ENCODE measurements at regions not wholly inside any gene's neighbourhood (a gene's known extent, or its start where the extent isn't known, plus 50 kb on each side); places are given as distances from the start of the nearest gene placed in this dataset.
"Not testable (repeated sequence)": the region's sequence is repeated elsewhere in the genome, so short reads cannot be mapped to it uniquely, and the experiment has no call there.

GRCh38 chr2:163086940-163087339 lies 248.4 kb upstream of the KCNH7 start:
- no peak for DNase-seq (ENCODE audit: low spot score)

DNA sequence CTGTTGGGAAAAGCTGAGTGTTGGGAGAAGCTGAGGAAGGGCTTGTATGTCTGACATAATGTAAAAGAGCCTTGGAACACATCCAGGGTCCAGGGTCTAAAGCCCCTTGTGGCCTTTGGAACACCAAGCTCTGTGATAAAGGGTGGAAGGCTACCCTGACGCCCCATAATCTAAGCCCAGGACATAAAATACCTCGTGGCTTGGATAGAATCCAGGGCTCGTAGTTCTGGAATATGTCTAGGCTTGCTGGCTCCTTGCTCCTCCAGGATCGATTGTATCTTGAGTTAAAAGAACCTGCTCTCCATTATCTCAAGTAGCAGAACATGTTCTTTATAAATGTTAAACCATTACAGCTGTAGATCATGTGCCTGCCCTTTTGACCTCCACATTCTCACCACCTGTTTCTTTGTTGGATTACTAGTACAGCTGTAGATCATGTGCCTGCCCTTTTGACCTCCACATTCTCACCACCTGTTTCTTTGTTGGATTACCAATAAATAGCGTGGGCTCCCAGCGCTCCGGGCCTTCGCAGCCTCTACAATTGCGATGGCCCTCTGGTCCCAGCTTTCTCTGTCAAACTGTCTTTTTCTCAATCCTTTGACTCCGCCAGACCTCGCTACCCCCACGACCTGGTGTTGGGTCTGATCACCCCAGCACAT lies 246.9 kb upstream of the KCNH7 start:
- DNase-seq (ENCODE audit: low spot score), result not testable (repeated sequence)

DNA sequence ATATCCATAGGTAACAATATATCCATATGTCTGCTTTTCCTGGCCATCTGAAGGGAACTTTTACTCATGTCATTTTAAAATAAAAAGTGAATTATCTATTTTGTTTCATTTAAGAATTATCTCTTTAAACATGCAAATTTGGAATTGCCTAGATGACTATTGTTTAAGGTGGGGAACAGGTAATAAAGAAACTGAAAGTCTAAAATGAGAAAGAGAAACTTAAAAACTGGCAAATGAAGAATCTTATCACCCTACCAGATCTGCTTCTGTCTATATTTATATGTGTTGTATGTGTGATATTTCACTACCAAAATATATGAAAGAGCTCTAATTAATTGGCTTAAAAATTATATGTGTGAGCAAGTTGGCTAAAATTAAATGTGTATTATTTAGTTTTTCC lies 243.2 kb upstream of the KCNH7 start:
- no peak for DNase-seq (ENCODE audit: low spot score)

GRCh38 chr2:163077241-163077640 lies 238.7 kb upstream of the KCNH7 start:
- no peak for DNase-seq (ENCODE audit: low spot score)

GRCh38 chr2:163066085-163066484 lies 227.5 kb upstream of the KCNH7 start:
- DNase-seq (ENCODE audit: low spot score), result no peak

DNA sequence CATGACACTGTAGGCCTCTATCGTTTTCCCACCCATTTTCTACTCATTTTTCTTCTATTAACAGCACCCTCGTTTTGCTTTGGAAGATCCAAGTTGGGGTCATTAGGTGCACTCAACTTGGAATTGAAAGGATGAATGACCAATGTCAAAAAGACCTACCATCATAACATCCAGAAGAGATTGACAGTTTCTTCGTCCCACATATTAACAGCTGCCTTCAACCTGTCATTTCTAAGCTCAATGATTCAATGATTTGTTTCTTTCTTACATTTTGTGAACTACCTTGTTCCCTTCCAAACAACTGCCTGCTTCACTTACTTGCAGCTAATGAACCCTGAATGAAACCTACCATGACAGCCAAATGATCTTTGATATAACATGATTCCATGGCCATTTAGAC lies 224.0 kb upstream of the KCNH7 start:
- no peak for DNase-seq (ENCODE audit: low spot score)

- DNase-seq (ENCODE audit: low spot score), result no peak
These were observed 208.0 kb upstream of the KCNH7 start for GRCh38 chr2:163046615-163047014.

DNA sequence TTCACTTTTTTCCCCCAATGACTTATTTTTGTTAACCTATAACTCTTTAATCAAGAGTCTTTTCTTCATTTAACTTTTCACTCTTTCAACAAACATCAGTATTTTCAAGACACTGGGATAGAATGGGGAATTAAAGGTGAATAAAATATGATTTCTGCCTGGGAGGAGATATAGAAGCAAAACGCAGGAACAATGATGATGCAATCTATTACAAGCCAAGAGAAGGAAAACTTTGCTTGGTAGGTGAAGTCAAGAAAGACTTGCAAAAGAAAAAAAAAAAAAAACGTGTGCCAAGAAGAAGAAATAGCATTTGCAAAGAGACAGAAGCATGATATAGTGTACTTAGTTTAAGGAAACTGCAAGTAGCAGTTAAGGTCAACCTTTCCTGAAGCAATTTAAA lies 207.3 kb upstream of the KCNH7 start:
- DNase-seq (ENCODE audit: low spot score), result no peak

DNA sequence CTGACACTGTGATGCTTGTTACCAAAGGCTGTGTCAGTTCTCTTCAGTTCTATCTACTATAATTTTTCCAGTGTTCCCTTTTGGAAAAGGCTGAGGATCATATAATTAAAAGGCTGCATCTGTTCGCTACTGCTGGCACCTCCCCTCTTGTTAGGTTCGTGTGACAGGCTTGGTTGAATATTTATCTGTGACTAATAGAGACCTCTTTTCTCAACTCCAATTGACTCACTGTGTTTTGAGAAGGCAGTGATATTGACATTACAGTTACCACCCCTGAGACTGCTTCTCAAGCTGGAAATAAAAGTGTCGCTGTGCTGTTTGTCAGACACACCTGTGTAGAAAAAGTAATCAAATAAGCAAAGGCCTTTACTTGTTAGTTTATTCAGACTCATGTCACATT lies 205.5 kb upstream of the KCNH7 start:
- no peak for DNase-seq (ENCODE audit: low spot score)

GRCh38 chr2:163043201-163043600 lies 204.6 kb upstream of the KCNH7 start:
- DNase-seq (ENCODE audit: low spot score), result no peak

DNA sequence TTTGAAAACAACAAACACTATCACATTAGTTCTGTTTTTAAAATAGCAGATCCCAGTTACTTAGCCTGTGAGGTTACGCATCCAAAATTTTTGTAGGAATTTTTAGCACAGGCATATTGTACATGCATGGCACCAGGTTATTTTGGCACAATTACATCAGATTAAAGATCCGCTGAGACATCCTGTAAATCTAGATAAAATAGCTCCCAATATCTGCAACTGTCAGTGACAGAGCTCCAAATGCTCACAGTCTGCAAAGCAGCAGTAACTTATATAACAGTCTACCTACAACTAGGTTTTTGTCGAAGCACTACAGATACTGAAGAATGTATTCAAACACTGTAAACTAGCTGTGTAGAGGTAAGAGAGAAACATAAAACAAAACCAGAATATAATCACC lies 200.7 kb upstream of the KCNH7 start:
- DNase-seq (ENCODE audit: low spot score), result no peak

GRCh38 chr2:163028807-163029206 lies 190.2 kb upstream of the KCNH7 start:
- no peak for DNase-seq (ENCODE audit: low spot score)

DNA sequence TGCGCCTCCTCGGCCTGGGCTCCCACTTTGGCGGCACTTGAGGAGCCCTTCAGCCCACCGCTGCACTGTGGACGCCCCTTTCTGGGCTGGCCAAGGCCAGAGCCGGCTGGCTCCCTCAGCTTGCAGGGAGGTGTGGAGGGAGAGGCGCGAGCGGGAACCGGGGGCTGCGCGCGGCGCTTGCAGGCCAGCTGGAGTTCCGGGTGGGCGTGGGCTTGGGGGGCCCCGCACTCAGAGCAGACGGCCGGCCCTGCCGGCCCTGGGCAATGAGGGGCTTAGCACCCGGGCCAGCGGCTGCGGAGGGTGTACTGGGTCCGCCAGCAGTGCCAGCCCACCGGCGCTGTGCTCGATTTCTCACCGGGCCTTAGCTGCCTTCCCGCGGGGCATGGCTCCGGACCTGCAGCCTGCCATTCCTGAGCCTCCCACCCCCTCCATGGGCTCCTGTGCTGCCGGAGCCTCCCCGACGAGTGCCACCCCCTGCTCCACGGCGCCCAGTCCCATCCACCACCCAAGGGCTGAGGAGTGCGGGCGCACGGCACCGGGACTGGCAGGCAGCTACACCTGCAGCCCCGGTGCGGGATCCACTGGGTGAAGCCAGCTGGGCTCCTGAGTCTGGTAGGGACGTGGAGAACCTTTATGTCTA lies 187.7 kb upstream of the KCNH7 start:
- DNase-seq (ENCODE audit: low spot score), result not testable (repeated sequence)

DNA sequence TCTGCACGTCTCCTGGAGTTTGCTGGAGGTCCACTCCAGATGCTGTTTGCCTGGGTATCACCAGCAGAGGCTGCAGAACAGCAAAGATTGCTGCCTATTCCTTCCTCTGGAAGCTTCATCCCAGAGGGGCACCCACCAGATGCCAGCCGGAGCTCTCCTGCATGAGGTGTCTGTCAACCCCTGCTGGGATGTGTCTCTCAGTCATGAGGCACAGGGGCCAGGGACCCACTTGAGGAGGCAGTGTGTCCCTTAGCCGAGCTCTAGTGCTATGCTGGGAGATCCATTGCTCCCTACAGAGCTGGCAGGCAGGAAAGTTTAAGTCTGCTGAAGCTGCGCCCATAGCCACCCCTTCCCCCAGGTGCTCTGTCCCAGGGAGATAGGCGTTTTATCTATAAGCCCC lies 178.3 kb upstream of the KCNH7 start:
- DNase-seq (ENCODE audit: low spot score), result not testable (repeated sequence)

DNA sequence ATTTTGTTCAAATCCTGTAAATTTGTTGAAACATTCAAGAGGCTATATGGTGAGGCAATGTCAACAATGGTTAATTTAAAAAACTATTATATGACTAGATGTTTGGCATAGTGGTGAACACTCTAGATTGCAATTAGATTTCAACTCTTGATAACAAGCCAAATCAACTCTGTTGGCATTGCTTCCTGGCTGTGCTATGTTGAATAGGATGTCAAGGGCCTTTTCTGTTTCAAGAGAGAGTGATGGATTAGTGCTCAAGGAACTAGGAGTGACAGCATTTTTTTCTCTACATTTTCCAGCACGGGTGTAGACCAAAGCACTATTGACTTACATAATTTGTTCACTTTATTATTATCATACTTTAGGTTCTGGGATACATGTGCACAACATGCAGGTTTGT lies 172.4 kb upstream of the KCNH7 start:
- no peak for DNase-seq (ENCODE audit: low spot score)

DNA sequence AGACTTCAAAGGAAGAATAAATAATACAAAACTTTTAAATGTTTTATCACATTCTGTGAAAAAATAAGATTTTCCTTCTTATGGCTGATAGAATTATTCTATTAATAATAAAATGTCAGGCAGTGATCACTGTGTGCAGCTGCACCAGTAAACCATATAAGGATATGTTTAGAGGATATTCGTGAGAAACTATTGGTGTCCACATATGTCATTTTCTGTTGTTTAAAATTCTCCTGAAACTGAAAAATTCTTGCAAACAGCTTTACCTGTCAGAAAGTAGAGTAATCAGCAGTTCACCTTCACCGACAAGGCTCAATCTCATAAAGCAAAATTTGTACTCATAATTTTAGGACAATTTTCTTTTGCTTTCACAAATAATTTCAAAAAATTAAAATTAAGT lies 170.1 kb upstream of the KCNH7 start:
- DNase-seq (ENCODE audit: low spot score), result no peak

DNA sequence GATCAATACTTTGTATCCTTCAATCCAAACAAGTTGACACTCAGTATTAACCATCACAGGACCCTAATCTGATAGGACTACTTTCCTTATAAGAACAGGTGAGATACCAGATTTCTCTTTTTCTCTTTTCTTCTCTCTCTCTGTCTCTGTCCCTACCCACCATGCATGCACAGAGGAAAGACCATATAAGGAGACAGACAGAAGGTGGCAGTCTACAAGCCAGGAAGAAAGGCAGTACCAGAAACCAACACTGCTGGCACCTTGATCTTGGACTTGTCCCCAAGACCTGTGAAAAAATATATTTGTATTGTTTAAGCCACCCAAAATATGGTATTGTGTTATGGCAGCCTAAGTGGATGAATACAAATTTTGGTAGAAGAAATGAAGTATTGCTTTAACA lies 156.2 kb upstream of the KCNH7 start:
- DNase-seq (ENCODE audit: low spot score), result no peak

DNA sequence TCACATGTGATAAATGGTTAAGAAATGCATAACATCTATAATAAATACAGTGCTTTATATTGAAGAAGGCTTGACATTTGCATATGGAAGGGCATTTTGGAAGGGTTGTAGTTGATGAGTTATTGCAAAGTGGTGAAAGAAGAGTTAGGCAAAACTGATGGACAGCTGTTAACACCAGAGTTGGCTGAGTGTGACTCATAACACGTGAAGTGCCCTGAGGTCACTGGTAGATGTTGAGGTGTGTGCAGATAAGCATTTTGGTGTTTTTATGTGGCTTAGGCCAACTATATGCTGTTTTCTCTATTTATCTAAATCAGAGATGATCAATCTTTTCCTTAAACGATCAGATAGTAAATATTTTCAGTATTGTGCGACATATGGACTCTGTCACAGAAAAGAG lies 154.3 kb upstream of the KCNH7 start:
- no peak for DNase-seq (ENCODE audit: low spot score)

- DNase-seq (ENCODE audit: low spot score), result peak; percentile 38
These were observed 150.9 kb upstream of the KCNH7 start for GRCh38 chr2:162989507-162989906.

GRCh38 chr2:162974771-162975170 lies 136.2 kb upstream of the KCNH7 start:
- no peak for DNase-seq (ENCODE audit: low spot score)

- no peak for DNase-seq (ENCODE audit: low spot score)
These were observed 133.8 kb upstream of the KCNH7 start for GRCh38 chr2:162972383-162972782.

- DNase-seq (ENCODE audit: low spot score), result no peak
These were observed 129.7 kb upstream of the KCNH7 start for GRCh38 chr2:162968306-162968705.

GRCh38 chr2:162967811-162968210 lies 129.2 kb upstream of the KCNH7 start:
- DNase-seq (ENCODE audit: low spot score), result no peak

DNA sequence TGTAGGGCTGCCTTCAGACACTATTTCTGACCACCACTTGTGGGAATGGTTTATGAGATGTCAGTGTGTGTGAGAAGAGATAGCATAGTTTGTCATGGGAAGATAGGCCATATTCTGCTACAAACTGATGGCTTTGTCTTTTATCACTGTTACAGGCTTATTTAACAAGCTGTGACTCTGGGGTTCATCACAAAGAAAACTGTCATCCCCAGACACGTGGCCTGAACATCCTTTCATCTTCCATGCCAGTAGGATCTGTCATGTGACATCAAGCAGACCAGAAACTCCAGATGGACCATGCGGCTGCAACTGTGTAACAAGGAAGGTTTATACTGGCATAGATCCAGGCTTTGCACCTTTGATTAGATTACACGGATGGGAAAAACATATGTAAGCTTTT lies 128.6 kb upstream of the KCNH7 start:
- DNase-seq (ENCODE audit: low spot score), result no peak
